ENCODE measurements at regions not wholly inside any gene's neighbourhood (a gene's known extent, or its start where the extent isn't known, plus 50 kb on each side); places are given as distances from the start of the nearest gene placed in this dataset.
"Not testable (repeated sequence)": the region's sequence is repeated elsewhere in the genome, so short reads cannot be mapped to it uniquely, and the experiment has no call there.

DNA sequence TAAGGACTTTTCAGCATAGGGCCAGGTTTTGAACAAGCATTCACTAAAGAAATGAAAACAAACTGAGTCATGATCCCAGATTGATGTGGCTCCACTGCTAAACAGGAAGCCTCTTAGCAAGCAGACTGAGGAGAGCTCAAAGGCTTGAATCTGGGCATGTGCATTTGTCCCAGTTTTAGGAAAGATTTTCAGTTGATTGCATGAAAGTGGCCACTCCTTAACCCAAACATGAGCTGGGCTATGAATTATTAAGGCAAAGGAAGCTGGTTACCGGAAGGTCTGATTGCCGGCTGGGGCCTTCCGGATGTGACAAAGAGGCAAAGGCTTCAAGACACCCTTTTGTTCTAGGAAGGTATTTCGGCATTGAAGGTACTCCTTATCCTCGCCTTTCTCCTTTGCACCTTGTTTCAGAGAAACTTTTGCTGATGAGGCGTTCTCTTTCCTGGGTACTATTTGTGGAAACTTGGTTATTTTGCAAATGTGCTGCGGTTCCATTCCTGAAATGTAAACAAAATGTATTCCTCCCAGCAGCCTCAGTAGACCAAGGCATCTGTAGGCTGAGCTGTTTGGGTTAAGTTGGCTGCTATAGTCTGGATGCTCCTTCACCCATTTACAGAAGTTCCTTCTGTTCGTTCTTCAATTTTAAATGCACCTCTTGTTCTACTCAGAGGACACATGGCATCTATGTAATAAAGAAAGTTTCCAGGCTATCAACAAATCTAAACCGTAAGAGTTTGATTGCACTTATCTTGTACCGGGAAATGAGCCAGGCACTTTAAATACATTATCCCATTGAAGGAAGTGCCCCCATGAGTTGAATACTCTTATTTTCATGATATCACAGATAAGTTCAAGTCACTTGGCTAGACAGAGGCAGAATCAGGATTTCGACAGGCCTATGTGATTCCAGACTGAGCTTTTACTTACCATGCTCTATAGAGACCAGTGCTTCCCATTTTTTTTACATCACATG, 115.6 kb upstream of the METAP2 start:
- DNase-seq (ENCODE audit: low spot score) = no peak

DNA sequence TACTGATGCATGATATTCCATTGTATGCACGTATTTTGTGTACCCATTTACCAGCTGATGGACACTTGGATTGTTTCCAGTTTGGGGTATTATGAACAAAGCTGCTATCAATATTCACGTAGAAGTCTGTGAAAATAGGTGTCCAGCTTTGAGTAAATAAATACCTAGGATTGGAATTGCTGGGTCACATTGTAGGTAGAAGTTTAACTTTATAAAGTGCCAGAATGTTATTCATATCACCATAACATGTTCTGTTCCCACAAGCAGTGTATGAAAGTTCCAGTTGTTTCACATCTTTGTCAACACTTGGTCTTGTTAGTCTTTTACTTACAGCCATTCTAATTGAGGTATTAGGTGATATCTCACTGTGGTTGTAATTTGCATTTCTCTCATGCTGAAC, 108.0 kb upstream of the METAP2 start:
- no peak for DNase-seq (ENCODE audit: low spot score)

DNA sequence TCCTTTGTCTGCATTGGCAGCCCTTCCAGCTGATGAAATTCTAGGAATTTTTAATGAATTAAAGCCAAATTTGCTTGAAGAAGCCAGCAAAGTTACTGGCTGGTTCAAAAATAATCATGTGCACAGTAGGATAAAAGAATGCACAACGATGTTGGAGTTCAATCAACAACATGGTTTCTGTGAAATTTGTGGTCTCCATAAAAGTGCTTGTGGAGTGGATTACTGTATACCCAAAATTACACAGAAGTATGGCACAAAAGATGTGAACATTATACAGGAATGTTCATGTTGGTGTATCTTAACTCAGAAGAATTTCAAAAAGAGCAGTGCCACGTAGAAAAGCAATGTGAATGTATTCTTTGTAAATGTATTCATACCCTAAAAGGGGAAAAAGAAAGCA, 105.0 kb upstream of the METAP2 start:
- no peak for DNase-seq (ENCODE audit: low spot score)

DNA sequence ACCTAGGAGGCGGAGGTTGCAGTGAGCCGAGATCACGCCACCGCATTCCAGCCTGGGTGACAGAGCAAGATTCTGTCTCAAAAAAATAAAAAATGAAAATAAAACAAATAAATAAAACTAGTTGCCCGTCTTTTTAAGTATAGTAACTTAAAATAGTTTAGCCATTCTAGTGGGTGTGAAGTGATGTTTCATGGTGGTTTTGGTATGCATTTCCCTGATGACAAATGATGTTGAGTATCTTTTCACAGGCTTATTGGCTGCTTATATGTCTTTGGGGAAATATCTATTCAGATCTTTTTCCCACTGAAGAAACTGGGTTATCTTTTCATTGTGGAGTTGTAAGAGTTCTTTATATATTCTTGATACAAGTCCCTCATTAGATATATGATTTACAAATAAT, 102.4 kb upstream of the METAP2 start:
- DNase-seq (ENCODE audit: low spot score) = no peak

DNA sequence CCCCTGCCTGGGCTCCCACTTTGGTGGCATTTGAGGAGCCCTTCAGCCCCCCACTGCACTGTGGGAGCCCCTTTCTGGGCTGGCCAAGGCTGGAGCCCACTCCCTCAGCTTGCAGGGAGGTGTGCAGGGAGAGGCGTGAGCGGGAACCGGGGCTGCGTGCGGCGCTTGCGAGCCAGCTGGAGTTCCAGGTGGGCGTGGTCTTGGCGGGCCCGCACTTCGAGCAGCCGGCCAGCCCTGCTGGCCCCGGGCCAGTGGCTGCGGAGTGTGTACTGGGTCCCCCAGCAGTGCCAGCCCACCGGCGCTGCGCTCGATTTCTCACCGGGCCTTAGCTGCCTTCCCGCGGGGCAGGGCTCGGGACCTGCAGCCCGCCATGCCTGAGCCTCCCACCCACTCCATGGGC, 94.5 kb upstream of the METAP2 start:
- DNase-seq (ENCODE audit: low spot score) = not testable (repeated sequence)

DNA sequence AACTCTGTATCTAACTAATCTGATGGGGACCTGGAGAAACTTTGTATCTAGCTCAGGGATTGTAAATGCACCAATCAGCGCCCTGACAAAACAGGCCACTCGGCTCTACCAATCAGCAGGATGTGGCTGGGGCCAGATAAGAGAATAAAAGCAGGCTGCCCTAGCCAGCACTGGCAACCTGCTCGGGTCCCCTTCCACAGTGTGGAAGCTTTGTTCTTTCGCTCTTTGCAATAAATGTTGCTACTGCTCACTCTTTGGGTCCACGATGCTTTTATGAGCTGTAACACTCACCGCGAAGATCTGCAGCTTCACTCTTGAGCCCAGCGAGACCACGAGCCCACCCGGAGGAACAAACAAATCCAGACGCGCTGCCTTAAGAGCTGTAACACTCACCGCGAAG, 93.6 kb upstream of the METAP2 start:
- DNase-seq (ENCODE audit: low spot score) = not testable (repeated sequence)

DNA sequence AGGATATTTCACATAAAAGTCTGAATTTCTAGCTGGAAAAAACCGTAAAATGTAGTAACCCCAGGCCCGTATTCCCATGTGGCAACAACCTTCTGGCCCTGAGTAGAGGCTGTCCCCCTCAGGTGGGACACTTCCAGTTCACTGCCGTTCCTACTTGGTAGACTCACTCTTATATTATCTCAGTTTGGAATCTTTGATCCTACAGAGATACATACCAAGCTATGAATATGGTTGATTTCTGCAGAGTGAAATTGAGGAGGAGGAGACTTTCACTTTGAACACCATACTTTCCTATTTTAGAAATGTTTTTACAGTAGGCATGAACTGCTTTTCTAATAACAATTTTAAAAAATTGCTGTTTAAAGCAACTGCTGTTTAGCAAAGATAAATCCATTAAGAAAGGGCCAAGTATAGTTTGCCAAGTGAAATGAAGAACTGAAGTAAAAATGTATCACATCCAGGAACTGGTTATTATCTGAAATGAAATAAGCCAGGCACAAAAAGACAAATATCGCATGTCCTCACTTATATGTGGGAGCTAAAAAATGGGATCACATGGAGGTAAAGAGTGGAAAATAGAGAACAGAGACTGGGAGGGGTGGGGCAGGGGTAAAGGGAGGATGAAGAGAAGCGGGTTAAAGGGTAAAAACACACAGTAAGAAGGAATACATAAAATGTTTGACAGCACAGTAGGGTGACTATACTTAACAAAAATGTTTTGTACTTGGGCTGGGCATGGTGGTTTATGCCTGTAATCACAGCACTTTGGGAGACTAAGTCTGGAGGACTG, 92.8 kb upstream of the METAP2 start:
- DNase-seq (ENCODE audit: low spot score) = no peak

DNA sequence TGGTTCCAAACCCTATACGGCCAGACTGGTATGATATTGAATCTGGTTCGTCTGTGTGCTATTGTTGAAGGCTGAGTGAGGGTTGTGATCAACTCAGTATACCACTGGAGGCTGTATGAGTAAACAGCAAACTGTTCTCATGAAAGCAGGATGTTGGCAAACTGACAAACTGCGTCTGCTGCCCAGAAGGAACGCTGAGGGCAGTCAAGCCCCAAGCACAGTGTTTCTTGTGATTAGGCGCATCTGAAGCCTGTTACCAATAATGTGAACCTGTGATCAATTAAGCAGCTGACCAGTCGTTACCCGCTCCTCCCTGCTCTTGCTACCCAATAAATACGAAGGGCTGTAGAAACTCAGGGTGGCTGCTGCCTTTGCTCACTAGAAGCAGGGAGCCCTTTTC, 90.0 kb upstream of the METAP2 start:
- DNase-seq (ENCODE audit: low spot score) = not testable (repeated sequence)

DNA sequence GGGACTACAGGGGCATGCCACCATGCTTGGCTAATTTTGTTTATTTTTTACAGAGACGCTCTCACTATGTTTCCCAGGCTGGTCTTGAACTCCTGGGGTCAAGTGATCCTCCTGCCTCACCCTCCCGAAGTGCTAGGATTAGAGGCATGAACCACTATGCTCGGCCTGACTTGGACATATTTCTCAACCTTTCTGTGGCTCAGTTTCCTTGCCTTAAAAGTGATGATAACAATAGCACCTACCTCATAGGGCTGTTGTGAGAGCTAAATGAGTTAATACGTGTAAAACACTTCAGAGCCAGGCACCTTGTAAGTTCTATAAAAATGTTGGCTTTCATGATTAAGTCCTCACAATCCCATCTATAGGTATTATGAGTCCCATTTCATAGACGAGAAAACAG, 89.2 kb upstream of the METAP2 start:
- DNase-seq (ENCODE audit: low spot score) = no peak

DNA sequence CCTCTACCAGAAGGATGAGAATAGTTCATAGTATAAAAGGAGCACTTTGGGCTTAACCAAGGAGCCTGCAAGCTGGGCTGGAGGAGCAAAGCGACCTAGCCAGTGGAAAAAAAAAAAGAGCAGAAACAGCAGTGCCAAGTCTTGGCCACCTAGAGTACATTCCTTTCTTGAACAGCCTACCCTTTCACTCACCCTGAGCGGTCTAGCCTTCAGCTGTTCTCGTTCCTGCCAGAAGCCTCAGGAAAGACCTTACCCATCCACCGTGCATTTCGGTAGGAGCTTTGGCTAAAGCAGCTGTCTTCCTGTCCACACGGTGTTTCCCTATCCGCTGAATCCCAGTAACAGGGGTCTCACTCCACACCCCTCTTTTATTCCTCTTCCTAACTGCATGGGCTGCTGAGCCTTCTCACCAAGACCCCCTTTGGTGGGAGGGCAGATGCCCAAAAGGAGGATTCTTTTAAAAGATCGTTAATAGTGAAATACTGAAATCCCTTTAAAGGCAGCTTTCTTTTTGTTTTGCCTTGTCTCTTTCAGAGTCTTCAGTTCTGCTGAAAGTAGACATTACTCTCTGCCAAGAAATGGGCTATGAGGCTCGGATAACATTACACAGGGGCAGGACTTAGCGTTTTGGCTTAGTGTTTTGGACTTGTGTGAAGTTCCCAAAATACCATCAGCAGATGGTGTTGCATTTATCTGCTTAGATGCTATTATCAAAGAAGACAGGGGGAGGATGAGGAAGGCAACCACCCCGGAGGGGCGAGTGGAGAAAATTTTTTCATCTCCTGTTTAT, 88.5 kb upstream of the METAP2 start:
- no peak for DNase-seq (ENCODE audit: low spot score)

DNA sequence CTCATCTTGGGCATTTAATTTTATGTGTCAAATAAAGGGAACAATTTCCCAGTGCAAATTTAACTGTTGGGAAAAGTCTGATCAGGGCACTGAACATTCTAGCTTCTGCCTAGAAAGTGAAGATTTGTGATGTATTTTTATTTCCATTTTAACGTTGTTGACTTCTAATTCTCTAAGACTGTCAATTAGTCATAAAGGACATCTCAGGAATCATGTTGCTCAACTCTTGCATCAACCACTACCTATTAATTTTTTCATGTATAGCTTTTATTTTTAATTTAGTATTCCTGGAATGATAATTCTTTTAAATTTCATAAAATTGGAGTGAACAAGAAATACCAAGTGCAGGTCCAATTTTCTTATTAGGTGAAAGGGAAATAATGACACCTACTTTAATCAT, 87.9 kb upstream of the METAP2 start:
- no peak for DNase-seq (ENCODE audit: low spot score)

DNA sequence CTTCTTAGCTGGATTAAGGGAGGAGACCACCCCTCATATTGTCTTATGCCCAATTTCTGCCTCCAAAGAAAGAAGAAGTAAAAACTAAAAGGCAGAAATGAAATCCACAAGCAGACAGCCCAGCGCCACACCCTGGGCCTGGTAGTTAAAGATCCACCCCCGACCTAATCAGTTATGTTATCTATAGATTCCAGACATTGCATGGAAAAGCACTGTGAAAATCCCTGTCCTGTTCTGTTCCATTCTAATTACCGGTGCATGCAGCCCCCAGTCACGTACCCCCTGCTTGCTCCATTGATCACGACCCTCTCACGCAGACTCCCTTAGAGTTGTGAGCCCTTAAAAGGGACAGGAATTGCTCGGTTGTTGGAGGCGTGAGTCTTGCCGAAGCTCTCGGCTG, 85.7 kb upstream of the METAP2 start:
- not testable (repeated sequence) for DNase-seq (ENCODE audit: low spot score)

DNA sequence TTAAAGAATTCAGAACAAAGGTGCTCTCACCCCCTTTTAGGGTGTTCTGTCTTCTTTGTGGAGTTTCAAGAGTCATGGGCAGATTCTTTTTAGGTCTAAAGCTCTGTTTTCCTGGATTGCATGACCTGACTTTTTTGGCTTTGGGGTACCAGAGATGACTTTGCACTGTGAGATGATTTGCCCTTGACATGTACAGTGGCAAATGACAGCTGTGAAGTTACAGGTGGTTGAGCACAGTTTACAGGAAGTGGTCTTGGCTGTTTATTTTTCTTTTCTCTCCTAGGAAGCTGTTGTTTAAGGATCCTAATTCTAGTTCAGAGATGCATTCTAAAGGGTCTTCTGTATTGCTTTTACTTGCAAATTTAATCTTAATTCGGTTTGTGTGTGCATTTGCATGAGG, 83.8 kb upstream of the METAP2 start:
- DNase-seq (ENCODE audit: low spot score) = no peak

DNA sequence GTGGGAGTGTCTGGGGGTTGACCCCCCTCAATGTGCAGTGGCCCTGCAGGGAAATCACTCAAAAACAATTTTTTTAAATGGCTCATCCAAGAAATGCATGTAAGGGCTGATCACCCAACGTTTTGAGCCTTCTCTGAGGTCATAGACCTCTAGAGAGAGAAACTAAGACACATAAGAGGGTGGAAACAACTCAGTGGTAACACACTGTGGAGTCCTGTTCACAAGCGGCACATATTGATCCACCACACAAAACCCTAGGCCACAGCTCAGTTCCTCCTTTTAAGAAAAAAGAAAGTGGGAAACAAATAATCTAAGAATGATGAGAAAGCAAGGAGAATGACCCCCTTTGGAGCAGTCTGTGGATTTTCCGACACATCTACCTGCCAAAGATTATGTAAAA, 83.0 kb upstream of the METAP2 start:
- no peak for DNase-seq (ENCODE audit: low spot score)

DNA sequence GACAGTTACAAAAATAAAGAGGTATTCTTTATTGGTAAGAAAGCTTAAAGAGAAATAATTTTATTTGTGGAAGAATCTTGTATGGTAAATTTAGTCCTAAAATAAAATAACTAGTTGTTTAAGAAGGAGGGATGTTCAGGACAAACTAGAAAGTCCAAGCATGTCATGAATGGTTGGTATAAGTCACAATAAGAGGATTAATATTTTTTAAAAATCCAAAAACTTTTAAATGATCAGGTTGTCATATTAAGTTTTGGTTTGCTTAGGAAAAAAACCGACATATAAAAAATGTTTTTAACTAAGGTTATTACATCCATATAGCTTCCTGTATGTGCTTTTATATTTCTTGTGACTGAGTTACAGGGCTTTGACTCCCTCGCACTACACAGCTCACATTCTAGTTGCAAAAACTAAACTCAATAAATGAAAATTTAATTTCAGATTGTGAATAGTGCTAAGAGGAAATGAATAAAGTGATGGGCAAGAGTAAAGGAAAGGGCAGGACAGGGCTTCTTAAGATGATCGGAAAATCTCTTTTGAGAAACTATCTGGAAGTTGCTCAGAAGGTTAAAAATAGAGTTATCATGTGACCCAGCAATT, 80.7 kb upstream of the METAP2 start:
- no peak for DNase-seq (ENCODE audit: low spot score)

DNA sequence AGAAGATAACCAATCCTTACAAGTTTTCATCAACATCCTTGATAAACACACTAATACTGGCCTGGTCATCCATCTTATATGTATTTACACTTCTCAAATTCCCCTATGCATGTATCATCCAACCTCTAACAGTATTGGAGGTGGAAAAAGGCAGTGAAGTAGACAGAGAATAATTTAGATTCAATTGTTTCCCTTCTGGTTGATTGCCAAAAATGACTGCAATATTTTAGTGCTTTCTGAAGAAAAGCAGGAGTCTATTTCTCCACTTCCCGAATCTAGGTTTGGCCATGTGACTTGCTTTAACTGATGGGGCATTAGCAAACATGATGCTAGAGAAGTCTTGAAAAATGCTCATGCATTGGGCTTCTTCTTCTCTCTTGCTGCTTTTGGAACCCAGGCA, 78.3 kb upstream of the METAP2 start:
- no peak for DNase-seq (ENCODE audit: low spot score)

DNA sequence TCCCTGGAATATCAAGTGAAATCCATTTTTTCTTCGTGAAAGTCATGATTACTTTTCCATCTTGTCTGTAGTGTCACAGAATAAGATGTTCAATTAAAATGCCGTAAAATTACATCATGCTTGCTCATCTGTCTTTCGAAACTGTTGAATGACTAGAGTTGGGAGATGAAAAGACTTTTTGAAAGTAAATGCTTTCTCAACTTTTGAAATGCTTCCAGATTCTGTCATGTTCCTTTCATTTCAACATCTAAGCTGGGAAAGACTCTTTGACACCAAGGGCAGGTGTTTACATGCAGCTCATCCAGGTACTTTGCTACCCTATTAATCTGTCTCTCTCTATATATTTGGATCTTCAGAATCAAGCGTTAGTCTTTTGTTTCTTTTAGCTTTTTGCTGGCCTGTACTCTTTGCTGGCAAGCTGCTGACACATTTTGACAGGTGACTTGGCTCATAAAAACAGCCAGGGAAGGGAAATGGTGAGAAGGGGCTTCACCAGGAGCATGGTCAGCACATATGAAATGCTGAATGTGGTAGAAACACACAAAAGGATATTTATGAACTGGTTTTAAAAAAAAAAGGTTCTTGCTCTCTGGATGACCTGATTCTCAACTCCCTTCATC, 77.0 kb upstream of the METAP2 start:
- no peak for DNase-seq (ENCODE audit: low spot score)

DNA sequence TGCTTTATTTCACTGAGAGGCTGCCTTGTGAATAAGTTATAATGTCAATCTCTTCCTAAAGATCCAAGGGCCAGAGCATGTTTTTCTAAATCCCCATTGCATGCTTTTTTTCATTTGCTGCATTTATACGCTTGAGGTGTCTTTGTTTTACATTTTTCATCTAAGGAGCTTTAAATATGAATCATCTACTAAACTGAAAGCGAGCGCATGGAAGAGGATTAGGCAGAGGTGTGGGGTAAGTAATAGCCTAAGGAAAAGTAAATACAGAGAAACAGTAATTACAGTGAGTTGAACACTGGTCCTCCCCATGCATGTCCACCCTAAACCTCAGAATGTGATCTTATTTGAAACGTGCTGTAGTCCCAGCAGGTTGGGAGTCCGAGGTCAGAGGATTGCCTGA, 76.4 kb upstream of the METAP2 start:
- DNase-seq (ENCODE audit: low spot score) = no peak

DNA sequence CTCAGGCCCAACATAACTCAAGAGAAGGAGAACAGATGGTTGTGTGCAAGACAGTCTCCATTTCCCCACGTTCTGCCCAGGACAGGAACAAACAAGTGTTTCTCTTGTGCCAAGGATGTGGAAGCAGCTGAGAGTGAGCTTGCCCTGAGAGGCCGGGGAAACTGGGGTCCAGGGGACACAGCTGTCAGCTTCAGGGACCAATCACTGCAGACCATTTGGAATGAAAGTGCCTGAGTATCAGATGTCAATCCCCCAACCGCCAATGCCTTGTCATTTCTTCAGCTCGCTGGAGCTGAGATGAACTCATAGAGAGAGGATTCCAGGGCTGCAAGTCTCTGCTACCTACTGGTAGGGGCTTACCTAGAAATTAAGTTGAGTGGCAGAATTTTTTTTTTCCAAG, 71.9 kb upstream of the METAP2 start:
- DNase-seq (ENCODE audit: low spot score) = no peak

DNA sequence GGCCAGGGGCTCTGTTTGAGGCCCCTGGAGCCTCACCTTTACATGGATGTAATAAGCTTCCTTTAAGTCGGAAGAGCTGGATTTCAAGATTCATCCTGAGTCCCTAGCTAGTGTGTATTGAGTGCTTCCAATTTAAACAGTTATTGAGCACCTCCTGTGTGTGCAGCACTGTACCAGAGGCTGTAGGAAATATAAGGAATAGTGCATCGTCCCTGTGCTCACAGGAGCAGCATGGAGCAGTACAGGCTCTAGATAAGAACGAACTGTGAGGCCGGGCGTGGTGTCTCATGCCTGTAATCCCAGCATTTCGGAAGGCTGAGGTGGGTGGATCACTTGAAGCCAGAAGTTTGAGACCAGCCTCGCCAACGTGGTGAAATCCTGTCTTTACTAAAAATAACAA, 65.8 kb upstream of the METAP2 start:
- DNase-seq (ENCODE audit: low spot score) = no peak

DNA sequence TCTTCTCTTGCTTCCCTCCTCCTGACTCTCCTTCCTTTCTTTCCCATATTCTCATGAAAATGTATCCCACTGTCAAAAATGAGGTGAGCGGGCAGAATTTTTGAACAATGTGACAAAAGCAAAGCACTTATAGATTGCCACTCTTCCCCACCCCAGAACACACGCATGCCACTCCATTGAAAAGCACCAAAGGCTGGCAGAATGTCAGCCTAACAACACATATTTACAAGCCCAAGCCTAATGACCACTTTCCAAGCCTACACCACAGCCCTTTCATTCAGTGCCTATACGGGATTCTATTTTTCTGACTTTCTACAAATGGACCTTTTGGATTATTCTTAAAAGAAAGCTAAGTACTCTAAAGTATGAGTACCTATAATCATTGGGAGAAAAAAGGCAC, 62.9 kb upstream of the METAP2 start:
- no peak for DNase-seq (ENCODE audit: low spot score)
